Sciatic nerve (tissue), 2 donors: ENCODE measurements at regions not wholly inside any gene's neighbourhood (a gene's known extent, or its start where the extent isn't known, plus 50 kb on each side); places are given as distances from the start of the nearest gene placed in this dataset.
A peak's percentile ranks its signal among the peaks of the same experiment; 100 is the strongest.
"Not testable (repeated sequence)": the region's sequence is repeated elsewhere in the genome, so short reads cannot be mapped to it uniquely, and the experiment has no call there.

Experiments used
- ATAC-seq: fragments of 200-7000 bp; cut with Tn5 transposase; one replicate; pipeline ENCODE4 v1.9.1; 2020; ENCODE audit warnings: mild to moderate bottlenecking, moderate library complexity
- DNase-seq: peaks from one replicate; pipeline ENCODE4 v3.0.0-alpha.2; 2020; ENCODE audit warnings: low spot score
- intact Hi-C: fragments of 100-400 bp; cut with DNase I; formaldehyde crosslinking; loops from one replicate; pipeline ENCODE4 v1.14.2; 2022
- donor health status: DM: no; HTN: no; CAD: no.
- donor health status: DM: no; HTN: no; CAD: no.

DNA sequence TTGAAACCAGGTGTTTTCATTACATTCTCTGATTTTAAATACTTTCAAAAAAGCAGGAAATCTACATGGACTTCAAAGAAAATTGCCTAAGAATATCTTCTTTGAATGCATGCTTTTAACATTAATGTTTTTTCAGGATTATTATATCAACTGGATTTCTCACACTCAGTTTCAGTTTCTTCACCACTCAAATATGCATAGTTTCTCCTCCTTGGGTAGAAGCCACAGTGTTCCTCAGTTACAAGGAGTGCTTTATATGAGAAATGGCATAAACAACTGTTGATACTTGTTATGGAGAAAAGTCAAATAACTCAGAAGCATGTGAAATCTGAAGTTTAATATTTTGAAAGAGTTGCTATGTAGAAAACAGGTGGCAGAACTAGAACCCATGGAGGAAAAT, 196.9 kb downstream of the DMRTA1 start:
- ATAC-seq (no peak), DNase-seq (no peak)
- intact Hi-C loops = no loop called here

- ATAC-seq = no peak
- DNase-seq = no peak
- intact Hi-C loops = no loop called here
These were observed 199.3 kb downstream of the DMRTA1 start for GRCh38 chr9:22645893-22646292.

GRCh38 chr9:22649384-22649783, 202.8 kb downstream of the DMRTA1 start:
- ATAC-seq (peak; percentile 63), DNase-seq (no peak)
- intact Hi-C loops = no loop called here

DNA sequence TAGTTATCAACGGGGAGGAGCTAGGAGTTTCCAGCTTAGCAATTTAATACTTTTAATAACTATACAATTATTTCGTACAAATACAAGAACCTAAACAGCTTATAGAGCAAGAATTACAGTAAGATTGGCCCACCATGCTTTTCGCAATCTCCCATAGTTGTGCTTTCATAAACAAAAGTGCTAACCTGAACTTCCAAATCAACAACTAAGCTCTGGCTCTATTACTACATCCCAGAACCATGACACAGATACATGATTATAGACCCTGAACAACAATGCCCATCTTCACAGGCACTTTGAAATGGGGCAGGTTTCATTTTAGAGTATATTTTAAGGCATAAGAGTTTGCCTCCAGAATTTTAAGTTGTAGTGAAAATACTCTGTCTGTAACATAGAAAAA, 203.5 kb downstream of the DMRTA1 start:
- intact Hi-C loops = no loop called here
- DNase-seq = no peak
- no peak for ATAC-seq

DNA sequence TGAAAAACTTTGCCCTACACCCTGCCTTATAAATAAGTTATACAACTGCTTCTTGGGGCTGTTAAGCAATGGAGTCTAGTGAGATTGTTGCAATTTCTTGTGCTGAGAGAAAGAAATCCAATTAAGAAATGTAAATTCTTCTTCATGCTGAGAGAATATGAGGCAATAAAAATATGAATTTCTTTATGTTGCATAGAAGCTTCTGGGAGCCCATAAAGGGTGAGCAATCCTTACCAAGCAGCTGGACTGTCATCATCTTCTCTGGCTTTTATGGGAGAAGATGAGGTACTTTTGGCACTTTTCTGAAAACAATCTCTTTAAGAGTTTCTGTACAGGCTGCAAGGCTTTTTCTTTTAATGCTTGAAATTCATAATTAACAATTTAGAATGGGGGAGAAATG, 204.3 kb downstream of the DMRTA1 start:
- intact Hi-C loops = no loop called here
- ATAC-seq = no peak
- DNase-seq = no peak

DNA sequence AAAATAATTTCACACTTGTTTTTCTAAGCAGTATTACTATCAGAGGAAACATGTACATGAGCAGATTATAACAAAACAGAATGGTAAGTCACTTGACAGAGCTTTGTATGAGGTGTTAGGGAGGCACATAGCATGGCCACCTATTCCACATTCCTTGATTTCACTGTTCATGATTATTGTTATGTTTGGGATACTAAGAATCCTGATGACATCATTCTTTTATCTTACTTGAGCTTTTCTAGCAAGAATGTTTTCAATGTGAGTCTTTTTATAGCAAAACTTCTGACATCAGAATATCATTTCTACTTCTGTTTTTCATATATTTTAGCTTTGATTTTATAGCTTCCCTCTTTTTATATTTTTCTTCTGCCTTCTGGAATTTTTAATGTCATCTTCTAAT, 208.2 kb downstream of the DMRTA1 start:
- ATAC-seq (no peak), DNase-seq (no peak)
- intact Hi-C loops = no loop called here

DNA sequence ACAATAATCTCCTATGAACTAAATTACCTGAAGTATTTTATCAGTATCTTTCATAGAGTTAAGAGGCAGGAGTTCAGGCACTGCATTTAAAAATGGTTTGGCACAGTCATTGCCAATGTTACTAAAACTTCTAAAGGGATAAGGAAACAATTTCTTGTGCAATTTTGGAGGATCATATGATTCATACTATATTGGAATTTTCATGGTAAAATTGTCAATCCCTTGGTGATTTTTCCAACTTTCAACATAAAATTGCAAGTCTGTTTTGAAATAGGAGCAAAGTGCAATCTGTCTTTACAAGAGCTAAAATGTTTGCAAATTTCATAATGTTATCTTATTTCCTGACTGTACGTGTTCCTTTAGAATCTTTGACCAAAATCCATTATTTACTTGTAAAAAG, 211.1 kb downstream of the DMRTA1 start:
- DNase-seq (no peak), ATAC-seq (no peak)
- intact Hi-C loops = no loop called here

DNA sequence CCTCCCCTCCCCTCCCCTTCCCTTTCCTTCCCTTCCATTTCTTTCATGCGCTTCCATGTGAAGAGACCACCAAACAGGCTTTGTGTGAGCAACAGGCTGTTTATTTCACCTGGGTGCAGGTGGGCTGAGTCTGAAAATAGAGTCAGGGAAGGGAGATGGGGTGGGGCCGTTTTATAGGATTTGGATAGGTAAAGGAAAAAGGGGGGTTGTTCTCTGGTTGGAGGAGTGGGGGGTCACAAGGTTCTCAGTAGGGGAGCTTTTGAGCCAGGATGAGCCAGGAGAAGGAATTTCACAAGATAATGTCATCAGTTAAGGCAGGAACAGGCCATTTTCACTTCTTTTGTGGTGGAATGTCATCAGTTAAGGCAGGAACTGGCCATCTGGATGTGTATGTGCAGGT, 211.9 kb downstream of the DMRTA1 start:
- ATAC-seq, intact Hi-C loops, DNase-seq: not testable (repeated sequence)

GRCh38 chr9:22682536-22682935, 235.9 kb downstream of the DMRTA1 start:
- ATAC-seq (no peak), DNase-seq (no peak)
- intact Hi-C loops = no loop called here

DNA sequence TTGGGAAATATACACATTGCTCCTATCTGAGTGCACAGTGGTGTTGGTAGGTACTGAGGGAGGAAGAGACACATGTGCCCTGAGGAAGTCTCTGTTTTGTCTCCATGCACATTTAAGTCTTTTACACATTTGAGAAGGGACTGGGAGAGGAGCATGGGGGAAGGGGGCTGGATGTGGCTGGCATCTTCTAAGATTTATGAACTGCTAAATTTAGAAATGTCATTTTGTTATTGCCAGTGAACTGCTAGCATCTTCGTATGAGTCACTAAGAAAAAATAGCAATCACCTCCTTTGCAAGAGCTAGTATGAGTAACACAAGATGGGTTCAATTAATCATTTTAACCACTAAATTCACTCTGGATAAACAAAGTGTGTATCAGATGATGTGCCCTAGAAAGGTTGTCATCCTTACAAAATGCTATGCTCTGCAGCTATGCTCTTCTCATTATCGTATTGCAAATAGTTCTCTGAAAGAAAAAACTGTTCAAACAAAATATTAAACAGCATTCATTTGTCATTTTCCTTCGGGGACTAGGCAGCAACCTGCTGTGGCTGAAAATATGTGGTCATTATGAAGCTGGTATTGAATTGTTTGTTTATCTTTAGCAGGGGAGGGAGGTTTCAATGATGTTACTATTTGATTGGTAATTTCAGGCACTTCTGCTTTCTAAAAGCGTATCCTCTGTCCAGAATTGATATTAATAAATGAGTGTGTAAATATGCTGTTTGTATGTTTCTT, 236.5 kb downstream of the DMRTA1 start:
- intact Hi-C loops = no loop called here
- DNase-seq = no peak
- ATAC-seq = no peak

DNA sequence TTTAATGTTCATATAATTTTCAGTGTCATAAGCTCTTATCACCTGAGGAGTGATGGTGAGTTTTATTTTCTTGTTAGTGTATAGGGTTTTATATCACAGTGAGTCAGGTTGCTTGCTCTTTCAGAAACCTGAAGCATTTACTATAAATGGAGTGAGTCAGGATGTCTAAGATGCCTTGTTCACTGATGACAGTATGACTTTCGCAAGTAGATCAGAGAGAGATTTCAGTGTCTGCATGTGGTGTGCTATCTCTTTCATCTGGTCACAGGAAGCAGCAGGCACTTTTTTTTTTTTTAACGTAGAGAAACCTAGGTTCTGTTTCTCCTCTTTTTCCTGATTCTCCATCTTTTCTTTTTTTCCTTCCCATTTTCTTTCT, 237.1 kb downstream of the DMRTA1 start:
- DNase-seq (no peak), ATAC-seq (no peak)
- intact Hi-C loops = no loop called here

- ATAC-seq (no peak), DNase-seq (no peak)
- intact Hi-C loops = no loop called here
These were observed 246.5 kb downstream of the DMRTA1 start for GRCh38 chr9:22693156-22693555.

- ATAC-seq = no peak
- DNase-seq = no peak
- intact Hi-C loops = no loop called here
These were observed 253.5 kb downstream of the DMRTA1 start for GRCh38 chr9:22700171-22700570.

DNA sequence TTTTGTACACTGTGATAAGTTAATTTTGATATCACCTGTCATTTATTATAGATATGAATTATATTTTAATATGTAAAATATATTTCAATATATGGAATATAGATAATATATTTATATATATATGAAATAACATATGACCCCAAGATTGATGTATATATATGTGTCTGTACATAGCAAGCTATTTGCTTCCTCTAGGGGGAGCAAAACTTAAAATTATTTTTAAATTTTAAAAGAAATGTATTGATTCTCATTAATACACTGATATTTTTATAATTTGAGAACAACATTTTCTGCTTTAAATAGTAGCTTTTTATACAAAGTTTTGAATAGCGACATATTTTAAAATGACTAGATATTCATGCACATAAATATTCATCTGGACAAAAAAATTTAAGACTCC, 272.0 kb downstream of the DMRTA1 start:
- no peak for ATAC-seq
- intact Hi-C loops = no loop called here
- no peak for DNase-seq

- no peak for DNase-seq
- intact Hi-C loops = no loop called here
- ATAC-seq = no peak
These were observed 275.9 kb downstream of the DMRTA1 start for GRCh38 chr9:22722492-22722891.

- intact Hi-C loops = no loop called here
- no peak for ATAC-seq
- no peak for DNase-seq
These were observed 285.2 kb downstream of the DMRTA1 start for GRCh38 chr9:22731786-22732185.

DNA sequence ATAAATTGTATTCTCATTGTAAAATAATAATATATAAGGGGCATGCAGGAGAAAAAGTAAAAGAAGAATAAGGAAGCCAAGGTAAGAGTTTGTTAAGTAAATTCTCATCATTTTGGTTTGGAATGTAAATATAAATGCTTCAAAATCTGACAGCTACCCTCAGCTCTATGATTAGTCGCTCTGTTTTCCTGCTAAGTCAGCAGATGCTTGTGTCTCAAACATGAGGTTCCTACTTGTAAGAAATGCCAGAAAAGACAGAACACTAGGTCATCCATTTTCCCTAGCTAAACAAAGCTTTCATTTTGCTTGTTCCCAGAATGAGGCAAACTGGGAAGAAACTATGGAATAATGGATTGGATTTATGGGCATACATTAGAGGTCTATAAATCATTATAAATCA, 293.1 kb downstream of the DMRTA1 start:
- intact Hi-C loops = no loop called here
- DNase-seq (no peak), ATAC-seq (no peak)

DNA sequence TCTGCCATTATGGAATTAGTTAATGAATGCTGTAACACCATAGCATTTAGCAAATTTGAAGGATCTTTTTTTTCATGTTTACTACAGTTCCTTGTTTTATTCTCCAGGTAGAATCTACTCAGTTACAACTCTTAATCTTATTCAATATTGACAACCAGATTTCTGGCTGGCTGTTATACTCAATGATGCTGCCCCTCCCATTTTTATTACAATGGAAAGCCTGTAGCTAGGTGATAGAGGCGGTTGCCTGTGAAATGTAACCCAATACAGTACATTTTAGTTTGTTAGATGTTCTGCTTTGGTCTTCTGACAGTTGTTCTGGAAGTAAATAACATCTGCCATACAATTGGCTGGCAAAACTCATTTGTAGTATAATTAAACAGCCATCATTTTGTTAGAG, 294.2 kb downstream of the DMRTA1 start:
- no peak for DNase-seq
- intact Hi-C loops = no loop called here
- no peak for ATAC-seq

DNA sequence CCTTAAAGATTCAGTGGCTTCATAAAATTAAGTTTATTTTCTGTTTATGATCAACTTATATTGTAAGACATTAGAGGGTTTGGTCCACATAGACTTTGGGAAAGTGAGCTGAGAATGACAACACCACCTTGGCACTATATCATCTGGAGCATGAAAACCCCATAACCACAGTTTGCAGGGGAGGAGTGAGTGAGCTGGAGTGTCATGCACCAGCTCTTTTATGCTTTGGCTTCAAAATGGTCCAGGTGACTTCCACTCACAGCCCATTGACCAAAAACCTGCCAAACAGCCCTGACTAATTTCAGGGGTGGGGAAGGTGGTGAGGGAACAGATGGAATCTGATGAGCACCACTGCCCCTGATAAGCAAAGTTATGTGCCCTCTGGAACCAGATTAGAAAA, 295.8 kb downstream of the DMRTA1 start:
- intact Hi-C loops = no loop called here
- DNase-seq (no peak), ATAC-seq (no peak)

- intact Hi-C loops = no loop called here
- no peak for ATAC-seq
- no peak for DNase-seq
These were observed 327.0 kb downstream of the DMRTA1 start for GRCh38 chr9:22773501-22774220.

GRCh38 chr9:22790329-22790728, 343.7 kb downstream of the DMRTA1 start:
- intact Hi-C loops = no loop called here
- DNase-seq (no peak), ATAC-seq (no peak)
